H1 (cell line): ENCODE measurements at regions not wholly inside any gene's neighbourhood (a gene's known extent, or its start where the extent isn't known, plus 50 kb on each side); places are given as distances from the start of the nearest gene placed in this dataset.

Source experiments
- ASH2L ChIP-seq: fragments of 200-600, 300-600 bp; sonication (generic); IDR thresholded peaks from one replicate; pipeline ENCODE4 v1.7.1; 2017; ENCODE audit warnings: low read length
- BRCA1 ChIP-seq: IDR thresholded peaks from 2 replicates; pipeline ENCODE4 v1.6.1; 2012; ENCODE audit warnings: low read depth, low read length, improper control_type of control experiment
- CHD7 ChIP-seq: fragments of 300-600 bp; sonication (generic); IDR thresholded peaks from 2 replicates; pipeline ENCODE4 v1.7.1; 2012; ENCODE audit warnings: low read length, moderate library complexity, mild to moderate bottlenecking, inconsistent platforms; ENCODE audit not compliant: insufficient replicate concordance
- EGR1 ChIP-seq: IDR thresholded peaks from 2 replicates; pipeline ENCODE4 v1.6.1; 2011; ENCODE audit warnings: low read depth, low read length, borderline replicate concordance
- MAX ChIP-seq: IDR thresholded peaks from 2 replicates; pipeline ENCODE4 v1.6.1; 2012; ENCODE audit warnings: inconsistent platforms
- SP1 ChIP-seq: IDR thresholded peaks from 2 replicates; pipeline ENCODE4 v1.6.1; 2011; ENCODE audit warnings: low read depth, low read length

- TF ChIP-seq CHD7 (no peak), SP1 (no peak), MAX (no peak), BRCA1 (no peak), EGR1 (no peak), ASH2L (no peak)
Observed at GRCh38 chr21:15441992-15442391, 287.8 kb upstream of the USP25 start (continued).
